Lung (tissue), 11 donors: ENCODE measurements at regions not wholly inside any gene's neighbourhood (a gene's known extent, or its start where the extent isn't known, plus 50 kb on each side); places are given as distances from the start of the nearest gene placed in this dataset.

Experiments used
- ATAC-seq: fragments of 200-7000 bp; cut with Tn5 transposase; one replicate; pipeline ENCODE4 v1.9.1; 2020; ENCODE audit warnings: moderate number of reproducible peaks; ENCODE audit not compliant: insufficient read depth, low FRiP score
- DNase-seq, 3 donors: peaks; one replicate each; pipeline ENCODE4 v3.0.0-alpha.2; 2013 to 2017
- H3K27ac ChIP-seq, 2 donors: one replicate each; pipeline ENCODE4 v1.5.1; 2013; ENCODE audit warnings: mild to moderate bottlenecking in 2 of 2, moderate library complexity in 2 of 2, control low read depth in 1 of 2, inconsistent platforms in 1 of 2, low read depth in 1 of 2, low read length in 1 of 2
- H3K27me3 ChIP-seq, 3 donors: one replicate each; pipeline ENCODE4 v1.5.1; 2013; ENCODE audit warnings: low read length in 2 of 3; ENCODE audit not compliant: control insufficient read depth in 3 of 3, insufficient read depth in 3 of 3
- H3K36me3 ChIP-seq, 4 donors: one replicate each; pipeline ENCODE4 v1.5.1; 2013; ENCODE audit warnings: low read length in 4 of 4, mild to moderate bottlenecking in 1 of 4, moderate library complexity in 1 of 4; ENCODE audit not compliant: control insufficient read depth in 4 of 4, insufficient read depth in 4 of 4
- H3K4me1 ChIP-seq, 5 donors: one replicate each; pipeline ENCODE4 v1.5.1; 2013; ENCODE audit warnings: low read length in 5 of 5, mild to moderate bottlenecking in 2 of 5, moderate library complexity in 1 of 5; ENCODE audit not compliant: control insufficient read depth in 5 of 5, insufficient read depth in 5 of 5
- H3K4me3 ChIP-seq: one replicate; pipeline ENCODE4 v1.5.1; 2013; ENCODE audit warnings: mild to moderate bottlenecking, control low read depth, moderate library complexity
- H3K9ac ChIP-seq, 2 donors: one replicate each; pipeline ENCODE4 v1.5.1; 2013; ENCODE audit warnings: low read length in 2 of 2, control low read depth in 1 of 2; ENCODE audit not compliant: insufficient read depth in 1 of 2
- H3K9me3 ChIP-seq, 4 donors: one replicate each; pipeline ENCODE4 v1.5.1; 2013; ENCODE audit warnings: low read length in 3 of 4, mild to moderate bottlenecking in 1 of 4, moderate library complexity in 1 of 4; ENCODE audit not compliant: control insufficient read depth in 4 of 4, insufficient read depth in 3 of 4
- CTCF ChIP-seq: IDR thresholded peaks from 2 replicates; pipeline ENCODE4 v1.5.1; 2012; ENCODE audit warnings: mild to moderate bottlenecking; ENCODE audit errors: control extremely low read depth, extremely low read depth
- WGBS, 2 donors: extraction: QIAGEN DNeasy Blood & Tissue Kit; methylation state at CpG; one replicate each; pipeline ENCODE4 v1.1.7; 2013; 5-methylcytosine and 5-hydroxymethylcytosine counted together
- donor health status: control.
- donor health status: control.
- donor health status: Bipolar disorder and iron deficiency.
- donor health status: healthy.
- donor health status: DM: yes; HTN: yes; CAD: no.

- Histone ChIP-seq H3K9me3 (peaks cover 0 to 15% (median 0%) of the 10 kb centered on the region in 4 donors), H3K27ac (no peak overlapping the region), H3K27me3 (peaks cover 0 to 8% (median 8%) of the 10 kb centered on the region in 3 donors), H3K36me3 (no peaks in the 10 kb centered on the region), H3K4me1 (no peaks in the 10 kb centered on the region), H3K4me3 (no peak overlapping the region), H3K9ac (no peak overlapping the region)
- WGBS, 2 donors: 84 to 85% methylated on average over 19 to 21 of the region's 21 CpGs
- no peak for DNase-seq
- TF ChIP-seq CTCF: no peak
- no peak for ATAC-seq
Measured at GRCh38 chr11:134474070-134474860, 62.2 kb upstream of the B3GAT1 start.

GRCh38 chr11:134471716-134472455 lies 59.8 kb upstream of the B3GAT1 start:
- no peaks in the 10 kb centered on the region for H3K36me3 ChIP-seq
- H3K4me3 ChIP-seq: no peak overlapping the region
- peaks cover 0 to 15% (median 0%) of the 10 kb centered on the region in 4 donors for H3K9me3 ChIP-seq
- 76 to 85% methylated on average over 9 of the region's 9 CpGs for WGBS, 2 donors
- H3K9ac ChIP-seq: no peak overlapping the region
- no peak for DNase-seq
- no peak for TF ChIP-seq CTCF
- H3K27me3 ChIP-seq: peaks cover 0 to 11% (median 8%) of the 10 kb centered on the region in 3 donors
- no peak overlapping the region for H3K27ac ChIP-seq
- no peak for ATAC-seq
- no peaks in the 10 kb centered on the region for H3K4me1 ChIP-seq

DNA sequence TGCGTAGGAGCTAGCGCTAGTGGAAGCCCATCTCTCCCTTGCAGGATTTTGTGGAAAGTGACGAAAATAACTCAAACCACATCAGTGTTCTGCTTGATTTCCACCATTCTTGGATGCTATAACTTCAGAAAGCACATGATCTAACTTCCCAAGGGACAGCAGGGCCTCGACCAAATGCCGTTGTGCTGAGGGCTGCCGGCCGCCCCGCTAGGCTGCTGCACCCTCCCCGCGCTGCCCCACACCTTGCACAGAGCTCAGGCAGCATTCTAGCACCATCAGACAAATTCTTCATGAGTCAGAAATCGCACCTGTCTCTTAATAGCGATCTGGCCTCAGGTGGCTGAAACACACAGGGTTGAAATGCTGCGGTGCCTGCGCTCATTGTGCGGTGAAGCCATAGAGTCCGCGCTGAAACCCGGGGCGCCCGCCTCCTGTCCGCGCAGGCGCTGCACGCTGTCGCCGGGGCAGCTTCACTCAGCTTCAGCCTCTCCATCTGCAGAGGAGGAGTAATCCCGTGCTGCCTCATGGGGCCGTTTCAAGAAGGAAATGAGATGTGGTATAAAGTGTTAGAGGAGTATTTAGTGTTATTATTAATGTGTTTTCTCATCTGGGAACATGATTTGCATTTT lies 59.2 kb upstream of the B3GAT1 start:
- no peak overlapping the region for H3K9ac ChIP-seq
- WGBS, 2 donors: 31 to 32% methylated on average over 28 of the region's 28 CpGs
- no peak for TF ChIP-seq CTCF
- ATAC-seq: no peak
- DNase-seq: no peak
- no peaks in the 10 kb centered on the region for H3K36me3 ChIP-seq
- H3K4me1 ChIP-seq: peaks cover 0 to 2% (median 0%) of the 10 kb centered on the region in 5 donors
- no peak overlapping the region for H3K4me3 ChIP-seq
- H3K9me3 ChIP-seq: peaks cover 0 to 15% (median 0%) of the 10 kb centered on the region in 4 donors
- peaks cover 0 to 11% (median 8%) of the 10 kb centered on the region in 3 donors for H3K27me3 ChIP-seq
- H3K27ac ChIP-seq: no peak overlapping the region
